HG03135 (cell line): ENCODE measurements at regions not wholly inside any gene's neighbourhood (a gene's known extent, or its start where the extent isn't known, plus 50 kb on each side); places are given as distances from the start of the nearest gene placed in this dataset.
A peak's percentile ranks its signal among the peaks of the same experiment; 100 is the strongest.

Experiments
- ATAC-seq: cut with Tn5 transposase; IDR thresholded peaks from one replicate; pipeline ENCODE4 v1.9.1; 2021; ENCODE audit warnings: mild to moderate bottlenecking, moderate library complexity; ENCODE audit not compliant: unreplicated experiment

- no peak for ATAC-seq
Measured at GRCh38 chr6:56772737-56773184, 130.1 kb upstream of the DST start.

GRCh38 chr6:56771929-56772607 lies 129.4 kb upstream of the DST start:
- ATAC-seq: no peak

- ATAC-seq: no peak
Measured at GRCh38 chr6:56771189-56771588, 128.5 kb upstream of the DST start.

GRCh38 chr6:56770011-56770520 lies 127.4 kb upstream of the DST start:
- ATAC-seq: no peak

GRCh38 chr6:56767892-56768531 lies 125.3 kb upstream of the DST start:
- ATAC-seq: no peak

GRCh38 chr6:56767435-56767834 lies 124.7 kb upstream of the DST start:
- ATAC-seq: no peak

- ATAC-seq: peak; percentile 86
Measured at GRCh38 chr6:56766806-56767178, 124.1 kb upstream of the DST start.

- ATAC-seq: no peak
Measured at GRCh38 chr6:56766139-56766805, 123.6 kb upstream of the DST start.

GRCh38 chr6:56765494-56765893 lies 122.8 kb upstream of the DST start:
- ATAC-seq: no peak

- ATAC-seq: no peak
Measured at GRCh38 chr6:56764081-56764566, 121.4 kb upstream of the DST start.

GRCh38 chr6:56761651-56762050 lies 119.0 kb upstream of the DST start:
- ATAC-seq: no peak

GRCh38 chr6:56760842-56761241 lies 118.2 kb upstream of the DST start:
- ATAC-seq: no peak

GRCh38 chr6:56759521-56759920 lies 116.8 kb upstream of the DST start:
- ATAC-seq: no peak

- ATAC-seq: no peak
Measured at GRCh38 chr6:56758553-56758952, 115.9 kb upstream of the DST start.

- ATAC-seq: no peak
Measured at GRCh38 chr6:56758120-56758519, 115.4 kb upstream of the DST start.

- ATAC-seq: peak; percentile 41
Measured at GRCh38 chr6:56757588-56757984, 114.9 kb upstream of the DST start.

GRCh38 chr6:56756791-56757587 lies 114.3 kb upstream of the DST start:
- no peak for ATAC-seq

- no peak for ATAC-seq
Measured at GRCh38 chr6:56756219-56756789, 113.6 kb upstream of the DST start.

GRCh38 chr6:56755040-56755439 lies 112.4 kb upstream of the DST start:
- no peak for ATAC-seq

- no peak for ATAC-seq
Measured at GRCh38 chr6:56753811-56754210, 111.1 kb upstream of the DST start.

GRCh38 chr6:56752534-56752933 lies 109.8 kb upstream of the DST start:
- ATAC-seq: no peak
